Stimulated activated naive B cell treated with anti-CD40 and anti-IgM and Interleukin-4, amounts not matched to agents 10 μg/mL and 1 μg/mL and 100 μg/mL, for 72 hours (primary cell): ENCODE measurements at regions not wholly inside any gene's neighbourhood (a gene's known extent, or its start where the extent isn't known, plus 50 kb on each side); places are given as distances from the start of the nearest gene placed in this dataset.

Source experiments
- ATAC-seq, 2 donors: fragments of 150-1000 bp; cut with Tn5 transposase; replicated peaks; 2 replicates each; pipeline ENCODE4 v1.10.0; 2021; ENCODE audit warnings: moderate library complexity in 1 of 2
- DNase-seq: peaks from one replicate; pipeline ENCODE4 v3.0.0; 2021
- H3K27ac Mint-ChIP-seq: one replicate; pipeline ENCODE4 v1.8.0; 2022; ENCODE audit warnings: mild to moderate bottlenecking, mixed read lengths
- H3K27me3 Mint-ChIP-seq, 2 donors: one replicate each; pipeline ENCODE4 v1.8.0; 2022; ENCODE audit warnings: mixed read lengths in 2 of 2
- H3K36me3 Mint-ChIP-seq, 2 donors: one replicate each; pipeline ENCODE4 v1.8.0; 2022; ENCODE audit warnings: mixed read lengths in 2 of 2, mild to moderate bottlenecking in 1 of 2
- H3K4me1 Mint-ChIP-seq, 2 donors: one replicate each; pipeline ENCODE4 v1.8.0; 2022; ENCODE audit warnings: mixed read lengths in 2 of 2, mild to moderate bottlenecking in 1 of 2
- H3K4me3 Mint-ChIP-seq, 2 donors: one replicate each; pipeline ENCODE4 v1.8.0; 2022; ENCODE audit warnings: mild to moderate bottlenecking in 2 of 2, mixed read lengths in 2 of 2, moderate library complexity in 1 of 2
- H3K9me3 Mint-ChIP-seq, 2 donors: one replicate each; pipeline ENCODE4 v1.8.0; 2022; ENCODE audit warnings: mixed read lengths in 2 of 2, mild to moderate bottlenecking in 1 of 2

GRCh38 chr14:22318951-22319350 lies 270.1 kb downstream of the DAD1 start:
- Mint-ChIP-seq H3K4me1 (peaks cover 5 to 8% of the 10 kb centered on the region in 2 donors), H3K27me3 (peaks cover 0 to 5% of the 10 kb centered on the region in 2 donors), H3K9me3 (no peaks in the 10 kb centered on the region), H3K4me3 (no peak overlapping the region), H3K36me3 (no peaks in the 10 kb centered on the region), H3K27ac (no peak overlapping the region)
- ATAC-seq (no peak), DNase-seq (no peak)

GRCh38 chr14:22316473-22316872 lies 272.6 kb downstream of the DAD1 start:
- DNase-seq (no peak), ATAC-seq (no peak)
- H3K27ac Mint-ChIP-seq = no peak overlapping the region
- no peak overlapping the region for H3K4me3 Mint-ChIP-seq
- H3K4me1 Mint-ChIP-seq = peaks cover 6 to 8% of the 10 kb centered on the region in 2 donors
- no peaks in the 10 kb centered on the region for H3K27me3 Mint-ChIP-seq
- no peaks in the 10 kb centered on the region for H3K9me3 Mint-ChIP-seq
- H3K36me3 Mint-ChIP-seq = no peaks in the 10 kb centered on the region

- H3K27me3 Mint-ChIP-seq = no peaks in the 10 kb centered on the region
- DNase-seq = no peak
- no peak overlapping the region for H3K27ac Mint-ChIP-seq
- no peaks in the 10 kb centered on the region for H3K36me3 Mint-ChIP-seq
- ATAC-seq = no peak
- H3K4me1 Mint-ChIP-seq = peaks cover 6 to 8% of the 10 kb centered on the region in 2 donors
- no peak overlapping the region for H3K4me3 Mint-ChIP-seq
- H3K9me3 Mint-ChIP-seq = no peaks in the 10 kb centered on the region
These were observed 273.7 kb downstream of the DAD1 start for GRCh38 chr14:22315336-22315735.

- H3K4me3 Mint-ChIP-seq = no peak overlapping the region
- no peaks in the 10 kb centered on the region for H3K36me3 Mint-ChIP-seq
- H3K4me1 Mint-ChIP-seq = peaks cover 0 to 3% of the 10 kb centered on the region in 2 donors
- peaks cover 0 to 7% of the 10 kb centered on the region in 2 donors for H3K27me3 Mint-ChIP-seq
- no peaks in the 10 kb centered on the region for H3K9me3 Mint-ChIP-seq
- peak overlapping the region; percentile 59 for H3K27ac Mint-ChIP-seq
- peak; percentile 97 to 98 for ATAC-seq
- peak; percentile 39 for DNase-seq
These were observed 274.7 kb downstream of the DAD1 start for GRCh38 chr14:22314183-22314820.

GRCh38 chr14:22313172-22313801 lies 275.7 kb downstream of the DAD1 start:
- DNase-seq (no peak), ATAC-seq (no peak)
- no peak overlapping the region for H3K27ac Mint-ChIP-seq
- H3K27me3 Mint-ChIP-seq = peaks cover 0 to 7% of the 10 kb centered on the region in 2 donors
- H3K4me3 Mint-ChIP-seq = no peak overlapping the region
- peaks cover 0 to 3% of the 10 kb centered on the region in 2 donors for H3K4me1 Mint-ChIP-seq
- no peaks in the 10 kb centered on the region for H3K36me3 Mint-ChIP-seq
- no peaks in the 10 kb centered on the region for H3K9me3 Mint-ChIP-seq

- H3K36me3 Mint-ChIP-seq = no peaks in the 10 kb centered on the region
- peaks cover 0 to 3% of the 10 kb centered on the region in 2 donors for H3K4me1 Mint-ChIP-seq
- no peak overlapping the region for H3K27ac Mint-ChIP-seq
- ATAC-seq = peak in 1 of 2 donors; percentile 8
- DNase-seq = no peak
- no peak overlapping the region for H3K4me3 Mint-ChIP-seq
- peaks cover 0 to 10% of the 10 kb centered on the region in 2 donors for H3K27me3 Mint-ChIP-seq
- no peaks in the 10 kb centered on the region for H3K9me3 Mint-ChIP-seq
These were observed 277.4 kb downstream of the DAD1 start for GRCh38 chr14:22311636-22312035.

GRCh38 chr14:22305607-22306006 lies 283.4 kb downstream of the DAD1 start:
- H3K4me3 Mint-ChIP-seq = no peak overlapping the region
- ATAC-seq = no peak

GRCh38 chr14:22304326-22304725 lies 284.7 kb downstream of the DAD1 start:
- no peak overlapping the region for H3K4me3 Mint-ChIP-seq
- no peak overlapping the region for H3K27ac Mint-ChIP-seq
- H3K9me3 Mint-ChIP-seq = no peaks in the 10 kb centered on the region

More at GRCh38 chr14:22305607-22306006, 283.4 kb downstream of the DAD1 start:
- Mint-ChIP-seq H3K36me3 (no peaks in the 10 kb centered on the region), H3K27ac (no peak overlapping the region), H3K9me3 (no peaks in the 10 kb centered on the region), H3K4me1 (no peaks in the 10 kb centered on the region), H3K27me3 (peaks cover 12 to 22% of the 10 kb centered on the region in 2 donors)
- DNase-seq = no peak

GRCh38 chr14:22303589-22304195 lies 285.3 kb downstream of the DAD1 start:
- H3K4me3 Mint-ChIP-seq = no peak overlapping the region
- no peak overlapping the region for H3K27ac Mint-ChIP-seq
- ATAC-seq = no peak
- no peaks in the 10 kb centered on the region for H3K9me3 Mint-ChIP-seq
- no peaks in the 10 kb centered on the region for H3K36me3 Mint-ChIP-seq
- peaks cover 12 to 17% of the 10 kb centered on the region in 2 donors for H3K27me3 Mint-ChIP-seq
- no peaks in the 10 kb centered on the region for H3K4me1 Mint-ChIP-seq
- no peak for DNase-seq

More at GRCh38 chr14:22304326-22304725, 284.7 kb downstream of the DAD1 start:
- Mint-ChIP-seq H3K4me1 (no peaks in the 10 kb centered on the region), H3K36me3 (no peaks in the 10 kb centered on the region), H3K27me3 (peaks cover 12 to 16% of the 10 kb centered on the region in 2 donors)
- no peak for ATAC-seq
- no peak for DNase-seq

- H3K27ac Mint-ChIP-seq = no peak overlapping the region
- H3K36me3 Mint-ChIP-seq = no peaks in the 10 kb centered on the region
- H3K4me1 Mint-ChIP-seq = no peaks in the 10 kb centered on the region
- peaks cover 22 to 24% of the 10 kb centered on the region in 2 donors for H3K27me3 Mint-ChIP-seq
- H3K9me3 Mint-ChIP-seq = no peaks in the 10 kb centered on the region
- ATAC-seq (no peak), DNase-seq (no peak)
- H3K4me3 Mint-ChIP-seq = no peak overlapping the region
These were observed 288.4 kb downstream of the DAD1 start for GRCh38 chr14:22300646-22301045.

GRCh38 chr14:22297376-22297775 lies 291.6 kb downstream of the DAD1 start:
- ATAC-seq (no peak), DNase-seq (no peak)
- no peaks in the 10 kb centered on the region for H3K9me3 Mint-ChIP-seq
- H3K4me3 Mint-ChIP-seq = no peak overlapping the region
- H3K4me1 Mint-ChIP-seq = no peaks in the 10 kb centered on the region
- H3K27ac Mint-ChIP-seq = no peak overlapping the region
- peaks cover 22 to 24% of the 10 kb centered on the region in 2 donors for H3K27me3 Mint-ChIP-seq
- H3K36me3 Mint-ChIP-seq = no peaks in the 10 kb centered on the region

GRCh38 chr14:22296722-22297121 lies 292.3 kb downstream of the DAD1 start:
- Mint-ChIP-seq H3K27me3 (peaks cover 17 to 20% of the 10 kb centered on the region in 2 donors), H3K4me1 (no peaks in the 10 kb centered on the region), H3K9me3 (no peaks in the 10 kb centered on the region), H3K36me3 (no peaks in the 10 kb centered on the region), H3K27ac (no peak overlapping the region), H3K4me3 (no peak overlapping the region)
- DNase-seq (no peak), ATAC-seq (no peak)

- DNase-seq (no peak), ATAC-seq (no peak)
- no peak overlapping the region for H3K4me3 Mint-ChIP-seq
- peaks cover 11 to 13% of the 10 kb centered on the region in 2 donors for H3K27me3 Mint-ChIP-seq
- no peaks in the 10 kb centered on the region for H3K36me3 Mint-ChIP-seq
- H3K9me3 Mint-ChIP-seq = no peaks in the 10 kb centered on the region
- H3K4me1 Mint-ChIP-seq = no peaks in the 10 kb centered on the region
- no peak overlapping the region for H3K27ac Mint-ChIP-seq
These were observed 292.9 kb downstream of the DAD1 start for GRCh38 chr14:22296088-22296487.

GRCh38 chr14:22291406-22291805 lies 297.6 kb downstream of the DAD1 start:
- H3K36me3 Mint-ChIP-seq = no peaks in the 10 kb centered on the region
- no peak overlapping the region for H3K27ac Mint-ChIP-seq
- H3K4me3 Mint-ChIP-seq = no peak overlapping the region
- ATAC-seq = no peak
- peaks cover 11 to 14% of the 10 kb centered on the region in 2 donors for H3K27me3 Mint-ChIP-seq
- H3K4me1 Mint-ChIP-seq = no peaks in the 10 kb centered on the region
- DNase-seq = no peak
- no peaks in the 10 kb centered on the region for H3K9me3 Mint-ChIP-seq

- no peaks in the 10 kb centered on the region for H3K36me3 Mint-ChIP-seq
- no peaks in the 10 kb centered on the region for H3K4me1 Mint-ChIP-seq
- H3K9me3 Mint-ChIP-seq = no peaks in the 10 kb centered on the region
- H3K4me3 Mint-ChIP-seq = no peak overlapping the region
- H3K27me3 Mint-ChIP-seq = peaks cover 14% of the 10 kb centered on the region in 2 donors
- H3K27ac Mint-ChIP-seq = no peak overlapping the region
- DNase-seq = no peak
- ATAC-seq = no peak
These were observed 299.5 kb downstream of the DAD1 start for GRCh38 chr14:22289570-22289969.
